ENCODE measurements at regions not wholly inside any gene's neighbourhood (a gene's known extent, or its start where the extent isn't known, plus 50 kb on each side); places are given as distances from the start of the nearest gene placed in this dataset.

- TF ChIP-seq CTCF (IDR thresholded peaks at IDR 0.05): no peak
- no peak for TF ChIP-seq POLR2A (IDR thresholded peaks at IDR 0.05)
Observed at GRCh38 chr7:125526092-125526491, 596.5 kb upstream of the POT1 start.
